ENCODE measurements at regions not wholly inside any gene's neighbourhood (a gene's known extent, or its start where the extent isn't known, plus 50 kb on each side); places are given as distances from the start of the nearest gene placed in this dataset.

- no peak for DNase-seq (ENCODE audit: low read depth in 2 of 2)
Observed at GRCh38 chr6:132973514-132973993, 159.2 kb downstream of the RPS12 start.

- DNase-seq (ENCODE audit: low read depth in 2 of 2), result no peak
Observed at GRCh38 chr6:132974122-132974521, 159.8 kb downstream of the RPS12 start.

GRCh38 chr6:132977413-132977812 is 163.0 kb downstream of the RPS12 start:
- no peak for DNase-seq (ENCODE audit: low read depth in 2 of 2)

- no peak for DNase-seq (ENCODE audit: low read depth in 2 of 2)
Observed at GRCh38 chr6:132978685-132979084, 164.3 kb downstream of the RPS12 start.

DNA sequence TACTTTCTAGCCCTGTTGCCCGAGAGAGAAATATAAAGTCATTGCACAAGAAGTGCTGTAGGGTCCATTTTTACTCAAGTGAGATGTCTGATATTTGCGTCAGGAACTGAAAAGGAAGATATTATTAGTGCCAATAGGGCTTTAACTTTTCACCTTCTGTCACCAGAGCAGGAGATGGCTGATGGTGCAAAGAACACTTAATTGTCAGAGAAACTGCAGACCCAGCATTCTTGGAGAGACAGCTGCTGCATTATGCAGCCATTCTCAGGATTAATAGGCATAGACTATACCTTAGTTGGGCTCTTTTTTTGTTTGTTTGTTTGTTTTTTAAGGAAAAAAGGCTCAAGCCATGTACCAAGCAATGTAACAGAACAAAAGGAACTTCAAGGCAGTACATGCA is 179.4 kb downstream of the RPS12 start:
- no peak for DNase-seq (ENCODE audit: low read depth in 2 of 2)

GRCh38 chr6:132995009-132995408 is 180.6 kb downstream of the RPS12 start:
- DNase-seq (ENCODE audit: low read depth in 2 of 2), result no peak

DNA sequence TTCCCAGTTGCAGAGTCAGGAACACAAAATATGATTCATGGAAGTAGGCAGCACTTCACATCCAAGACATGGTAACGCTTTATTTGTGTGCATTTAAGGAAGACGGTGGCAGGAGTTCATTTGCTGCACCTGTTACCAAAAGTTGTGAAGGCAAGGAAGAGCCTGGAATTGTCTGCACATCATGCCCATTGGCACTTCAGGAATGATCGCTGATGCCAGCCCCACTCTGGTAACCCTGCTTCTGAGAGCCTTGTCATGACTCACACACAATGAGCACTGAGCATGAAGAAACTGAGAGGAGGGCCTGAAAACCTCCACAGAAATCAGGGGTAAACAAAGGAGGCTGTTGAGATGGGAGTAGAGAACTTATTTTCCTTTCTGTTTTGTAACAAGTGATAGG is 181.1 kb downstream of the RPS12 start:
- no peak for DNase-seq (ENCODE audit: low read depth in 2 of 2)

GRCh38 chr6:132998418-132998817 is 184.0 kb downstream of the RPS12 start:
- no peak for DNase-seq (ENCODE audit: low read depth in 2 of 2)

GRCh38 chr6:133001040-133001565 is 186.7 kb downstream of the RPS12 start:
- DNase-seq (ENCODE audit: low read depth in 2 of 2), result no peak

DNA sequence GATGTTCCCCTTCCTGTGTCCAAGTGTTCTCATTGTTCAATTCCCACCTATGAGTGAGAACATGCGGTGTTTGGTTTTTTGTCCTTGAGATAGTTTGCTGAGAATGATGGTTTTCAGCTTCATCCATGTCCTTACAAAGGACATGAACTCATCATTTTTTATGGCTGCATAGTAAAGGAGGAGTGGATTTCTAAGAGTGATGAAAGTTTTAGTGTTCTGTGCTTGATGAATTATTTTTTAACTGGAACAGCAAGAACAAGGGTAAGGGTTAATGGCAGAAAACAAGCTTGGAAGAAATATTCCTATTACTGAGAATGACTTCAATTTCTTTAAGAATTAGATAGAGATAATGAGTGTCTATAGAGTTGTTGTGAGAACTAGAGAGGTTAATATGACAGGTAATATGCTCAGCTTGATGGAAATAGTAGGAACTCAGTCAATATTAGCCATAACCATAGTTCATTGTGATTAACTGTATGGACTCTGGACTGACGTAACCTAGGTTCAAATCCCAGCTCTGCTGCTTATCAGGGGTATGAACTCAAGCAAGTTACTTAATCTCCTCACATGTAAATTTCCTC is 190.0 kb downstream of the RPS12 start:
- DNase-seq (ENCODE audit: low read depth in 2 of 2), result no peak

- no peak for DNase-seq (ENCODE audit: low read depth in 2 of 2)
Observed at GRCh38 chr6:133012774-133013173, 198.4 kb downstream of the RPS12 start.

- DNase-seq (ENCODE audit: low read depth in 2 of 2), result no peak
Observed at GRCh38 chr6:133016631-133017030, 202.3 kb downstream of the RPS12 start.

DNA sequence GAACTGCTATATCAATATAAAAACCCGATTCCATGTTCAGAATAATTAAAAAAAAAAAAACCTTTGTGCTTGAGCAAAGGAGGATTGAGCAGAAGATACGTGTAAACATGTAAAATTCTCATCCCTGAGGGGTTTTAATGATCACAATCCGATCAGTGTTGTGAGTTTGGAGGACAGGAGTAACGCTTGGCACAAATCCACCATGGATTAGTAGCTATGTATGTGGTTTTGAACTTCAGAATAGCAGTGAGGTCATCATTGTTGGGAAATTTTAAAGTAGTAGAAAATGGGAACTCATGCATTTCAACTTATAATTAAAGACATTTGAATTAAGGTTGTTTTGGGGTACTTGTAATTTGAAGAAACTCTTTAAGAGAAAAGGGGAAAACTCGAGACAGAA is 203.2 kb downstream of the RPS12 start:
- DNase-seq (ENCODE audit: low read depth in 2 of 2), result no peak

DNA sequence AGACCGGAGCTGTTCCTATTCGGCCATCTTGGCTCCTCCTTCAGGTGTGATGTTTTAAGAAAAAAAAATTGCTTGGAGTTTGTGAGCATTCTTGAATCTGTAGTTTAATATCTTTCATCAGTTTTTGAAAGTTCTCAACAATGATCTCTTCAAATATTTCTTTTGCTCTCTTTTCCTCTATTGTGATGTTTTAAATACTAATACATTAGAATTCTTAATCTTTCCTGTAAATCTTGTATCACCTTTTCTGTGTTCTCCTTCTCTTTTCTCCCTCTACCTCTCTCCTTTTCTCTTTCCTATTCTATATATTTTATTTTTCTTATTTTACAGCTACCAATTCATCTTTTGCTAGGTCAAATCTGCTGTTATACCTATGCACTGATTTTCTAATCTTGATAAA is 212.3 kb downstream of the RPS12 start:
- no peak for DNase-seq (ENCODE audit: low read depth in 2 of 2)

- DNase-seq (ENCODE audit: low read depth in 2 of 2), result no peak
Observed at GRCh38 chr6:133033263-133033662, 207.9 kb upstream of the EYA4 start.

DNA sequence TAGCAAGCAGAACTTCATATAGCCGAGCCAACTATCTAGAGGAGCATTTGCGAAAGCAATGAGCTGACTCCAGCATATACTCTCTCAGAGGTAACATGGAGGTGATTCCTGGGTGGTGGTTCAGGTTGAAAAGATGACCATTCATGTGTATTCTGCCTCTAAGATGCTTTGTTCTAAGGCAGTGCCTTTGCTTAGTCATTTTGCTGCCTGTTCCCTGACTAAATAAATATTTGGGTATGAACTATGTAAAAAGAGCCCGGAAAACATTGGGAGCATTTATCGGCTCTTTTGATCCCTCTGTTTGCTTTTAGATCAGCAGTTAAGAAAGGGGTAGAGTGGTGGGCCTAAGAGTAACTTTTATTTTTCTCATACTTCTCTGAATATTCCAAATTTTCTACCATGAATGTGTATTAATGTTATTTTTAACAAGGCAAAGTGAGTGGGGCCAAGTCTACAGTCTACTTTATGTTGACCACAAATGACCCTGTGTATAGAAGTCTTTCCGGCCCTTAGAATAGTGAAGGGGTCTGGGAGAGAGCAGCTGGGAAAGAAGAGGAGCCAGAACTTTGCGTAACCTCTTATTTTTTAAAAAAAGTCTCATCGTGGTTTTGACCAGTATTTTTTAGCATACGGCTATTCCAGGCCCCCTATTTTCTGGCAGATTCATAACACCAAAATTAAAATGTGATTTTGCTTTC is 206.5 kb upstream of the EYA4 start:
- DNase-seq (ENCODE audit: low read depth in 2 of 2), result no peak

- no peak for DNase-seq (ENCODE audit: low read depth in 2 of 2)
Observed at GRCh38 chr6:133040094-133040802, 200.9 kb upstream of the EYA4 start.

DNA sequence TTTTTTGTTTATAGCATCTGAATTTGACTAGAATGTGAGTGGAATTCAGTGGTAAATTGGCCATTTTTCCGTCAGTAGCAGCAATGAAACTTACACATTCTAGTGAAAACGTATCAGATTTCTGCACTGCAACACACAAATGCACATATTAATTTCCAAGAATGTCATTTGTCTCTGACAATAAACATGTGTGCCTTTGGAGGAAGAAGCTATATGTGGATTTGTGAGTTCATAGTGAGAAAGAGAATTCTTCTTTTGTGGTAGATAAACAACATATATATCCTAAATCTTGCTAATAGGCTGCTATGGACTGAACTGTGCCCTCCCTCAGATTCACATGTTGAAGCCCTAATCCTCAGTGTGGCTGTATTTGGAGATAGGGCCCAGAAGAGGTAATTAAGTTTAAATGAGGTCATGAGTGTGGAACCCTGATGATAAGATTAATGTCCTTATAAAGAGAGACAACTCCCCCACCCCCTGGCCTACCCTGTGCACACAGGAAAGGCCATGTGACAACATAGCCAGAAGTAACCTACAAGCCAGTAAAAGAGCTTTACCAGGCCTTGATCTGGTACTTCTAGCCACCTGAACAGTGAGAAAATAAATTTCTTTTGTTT is 200.2 kb upstream of the EYA4 start:
- no peak for DNase-seq (ENCODE audit: low read depth in 2 of 2)

DNA sequence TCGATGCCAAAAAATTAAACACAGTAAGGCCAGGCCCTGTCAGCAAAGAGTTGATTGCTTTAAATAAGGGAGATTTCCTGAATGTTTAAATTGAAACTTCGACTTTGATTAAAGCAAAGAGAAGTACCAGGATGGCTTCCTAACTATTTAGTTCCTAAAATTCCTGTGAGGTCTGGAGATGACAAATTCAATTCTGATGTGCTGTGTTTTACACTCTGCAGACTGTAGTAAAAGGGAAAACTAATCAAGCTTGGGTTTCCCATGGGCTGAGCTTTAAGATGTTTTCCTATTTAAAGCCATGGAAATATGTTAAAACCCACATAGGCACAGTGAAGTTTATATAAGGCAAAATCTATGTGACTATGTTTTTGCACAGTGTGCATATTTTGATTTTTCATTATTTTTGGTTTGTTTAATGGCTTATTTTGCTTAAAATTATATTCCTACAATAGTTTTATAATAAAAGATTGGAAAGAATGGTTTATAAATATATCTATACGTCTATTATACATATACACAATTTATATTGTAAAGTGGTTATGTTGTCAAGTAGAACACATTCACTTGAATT is 198.5 kb upstream of the EYA4 start:
- no peak for DNase-seq (ENCODE audit: low read depth in 2 of 2)

DNA sequence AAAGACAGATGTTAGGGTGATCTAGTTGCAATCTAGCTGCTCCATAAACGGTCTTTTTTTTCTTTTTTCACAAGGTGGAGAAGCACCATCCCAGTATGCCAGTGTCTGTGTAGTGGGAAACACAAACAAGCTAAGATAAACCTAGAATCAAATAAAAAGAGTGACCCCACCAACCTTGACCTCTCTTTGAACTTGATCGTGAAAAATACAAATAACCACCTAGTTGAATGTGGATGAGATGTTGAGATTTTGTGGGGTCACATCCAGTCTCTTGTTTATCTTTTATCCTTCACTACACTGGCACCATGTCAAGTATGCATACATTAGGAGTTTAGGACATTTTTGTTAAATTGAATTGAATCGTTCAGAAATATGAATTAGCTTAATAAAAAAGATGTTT is 194.6 kb upstream of the EYA4 start:
- DNase-seq (ENCODE audit: low read depth in 2 of 2), result no peak

DNA sequence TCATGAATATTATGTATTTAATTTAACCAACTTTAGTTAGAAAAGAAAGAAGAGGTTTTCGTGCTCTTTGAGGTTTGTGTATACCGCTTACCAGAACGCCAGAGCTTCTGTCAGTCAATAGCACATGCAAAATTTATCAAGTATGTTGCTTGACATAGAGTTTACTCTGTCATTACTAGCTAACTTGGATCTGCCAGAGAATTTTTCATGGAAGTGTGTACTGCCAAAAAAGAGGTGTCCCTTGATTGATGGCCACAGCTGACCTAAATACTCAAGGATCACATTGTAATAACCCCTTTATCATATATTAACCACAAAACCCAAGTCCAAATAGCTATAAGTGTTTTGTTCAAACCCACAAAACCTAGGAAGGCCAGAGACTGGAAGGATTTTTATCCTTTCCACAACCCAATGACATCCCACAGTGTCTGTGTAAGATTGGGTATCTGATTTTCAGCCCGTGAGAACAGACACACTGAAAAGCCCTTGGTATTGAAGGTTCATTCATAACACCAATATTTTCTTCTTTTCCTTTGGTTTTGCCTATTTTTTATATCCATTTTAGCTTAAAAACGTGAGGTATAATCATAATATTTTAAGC is 194.0 kb upstream of the EYA4 start:
- DNase-seq (ENCODE audit: low read depth in 2 of 2), result no peak

- DNase-seq (ENCODE audit: low read depth in 2 of 2), result no peak
Observed at GRCh38 chr6:133047706-133048105, 193.5 kb upstream of the EYA4 start.

All from stimulated activated CD8-positive, alpha-beta memory T cell treated with anti-CD3 and anti-CD28 coated beads, Interleukin-2, amount 100 ng/mL, for 1 hour (primary cell).